Natural killer cell (primary cell): ENCODE measurements at regions not wholly inside any gene's neighbourhood (a gene's known extent, or its start where the extent isn't known, plus 50 kb on each side); places are given as distances from the start of the nearest gene placed in this dataset.

Source experiments
- ATAC-seq, 3 donors: fragments of 150-1000 bp in 2 of 3; fragments of 200-7000 bp in 1 of 3; cut with Tn5 transposase; 1 replicate in 1 of 3; 2 replicates in 2 of 3; pipeline ENCODE4 v1.10.0; 2021; ENCODE audit warnings: mild to moderate bottlenecking in 2 of 3, moderate library complexity in 2 of 3
- DNase-seq, 2 donors: peaks; one replicate each; pipeline versions ENCODE4 v3.0.0 to v3.0.0-alpha.2; 2013 to 2021; ENCODE audit warnings: mixed read lengths in 1 of 2
- H3K27ac ChIP-seq: one replicate; pipeline ENCODE4 v1.5.1; 2013; ENCODE audit warnings: mild to moderate bottlenecking, low read length
- H3K27me3 ChIP-seq: one replicate; pipeline ENCODE4 v1.6.1; 2013; ENCODE audit warnings: low read length; ENCODE audit not compliant: control insufficient read depth, insufficient read depth
- H3K36me3 ChIP-seq: one replicate; pipeline ENCODE4 v1.6.1; 2013; ENCODE audit warnings: low read length; ENCODE audit not compliant: control insufficient read depth, insufficient read depth
- H3K4me1 ChIP-seq: one replicate; pipeline ENCODE4 v1.6.1; 2013; ENCODE audit warnings: low read length; ENCODE audit not compliant: control insufficient read depth, insufficient read depth
- H3K4me3 ChIP-seq: one replicate; pipeline ENCODE4 v1.5.1; 2013; ENCODE audit warnings: low read length
- H3K9me3 ChIP-seq: one replicate; pipeline ENCODE4 v1.6.1; 2013; ENCODE audit warnings: low read length; ENCODE audit not compliant: control insufficient read depth, insufficient read depth
- H3K27ac Mint-ChIP-seq, 2 donors: one replicate each; pipeline ENCODE4 v1.8.0; 2022; ENCODE audit warnings: mild to moderate bottlenecking in 2 of 2, mixed read lengths in 2 of 2, moderate library complexity in 1 of 2
- H3K27me3 Mint-ChIP-seq, 2 donors: one replicate each; pipeline ENCODE4 v1.8.0; 2022; ENCODE audit warnings: low read depth in 2 of 2, mixed read lengths in 2 of 2
- H3K36me3 Mint-ChIP-seq: one replicate; pipeline ENCODE4 v1.8.0; 2022; ENCODE audit warnings: mixed read lengths
- H3K4me1 Mint-ChIP-seq, 2 donors: one replicate each; pipeline ENCODE4 v1.8.0; 2022; ENCODE audit warnings: mixed read lengths in 2 of 2
- H3K4me3 Mint-ChIP-seq: one replicate; pipeline ENCODE4 v1.8.0; 2022; ENCODE audit warnings: mild to moderate bottlenecking, moderate library complexity, mixed read lengths
- H3K9me3 Mint-ChIP-seq, 2 donors: one replicate each; pipeline ENCODE4 v1.8.0; 2022; ENCODE audit warnings: mixed read lengths in 2 of 2
- WGBS: methylation state at CpG from one replicate; pipeline ENCODE4 v1.1.7; 2013; ENCODE audit warnings: missing lambda C conversion rate; ENCODE audit not compliant: insufficient coverage; 5-methylcytosine and 5-hydroxymethylcytosine counted together
- intact Hi-C: fragments of 100-400 bp; cut with micrococcal nuclease; formaldehyde crosslinking; loops from one replicate; pipeline ENCODE4 v1.14.2; 2022
- TF ChIP-seq, protein P1 (sequence below): fragments of 200-600 bp; IDR thresholded peaks from one replicate; pipeline ENCODE4 v1.8.0; 2022; ENCODE audit warnings: antibody characterized with exemption

DNA sequence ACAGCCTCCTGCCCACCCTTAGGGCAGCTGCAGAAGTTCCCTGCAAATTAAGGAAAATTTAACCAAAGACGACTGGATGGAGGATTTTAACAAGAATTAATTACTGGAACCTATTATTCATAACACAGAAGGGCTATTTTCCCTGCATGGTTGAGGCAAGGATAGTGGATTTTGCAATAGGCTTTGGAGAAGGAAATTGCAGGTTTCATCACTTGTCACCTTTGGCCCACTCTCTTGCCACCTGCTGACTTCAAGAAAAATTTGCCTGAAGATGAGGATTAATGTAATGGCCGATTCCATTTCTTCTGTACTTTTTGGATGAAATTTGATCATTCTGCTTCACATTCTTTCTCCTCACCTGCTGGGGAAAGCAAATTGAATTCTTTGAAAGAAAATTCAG lies 261.7 kb downstream of the FGF9 start:
- no peak overlapping the region for H3K4me3 Mint-ChIP-seq
- H3K27ac Mint-ChIP-seq: no peak overlapping the region
- no peaks in the 10 kb centered on the region for H3K9me3 ChIP-seq
- no peak for DNase-seq
- H3K4me1 Mint-ChIP-seq: no peaks in the 10 kb centered on the region
- H3K27me3 Mint-ChIP-seq: peaks cover 0 to 3% of the 10 kb centered on the region in 2 donors
- no peaks in the 10 kb centered on the region for H3K9me3 Mint-ChIP-seq
- H3K4me3 ChIP-seq: no peak overlapping the region
- no peaks in the 10 kb centered on the region for H3K4me1 ChIP-seq
- intact Hi-C loops: no loop called here
- H3K27me3 ChIP-seq: no peaks in the 10 kb centered on the region
- no peaks in the 10 kb centered on the region for H3K36me3 ChIP-seq
- ATAC-seq: no peak
- TF ChIP-seq, protein P1, sequence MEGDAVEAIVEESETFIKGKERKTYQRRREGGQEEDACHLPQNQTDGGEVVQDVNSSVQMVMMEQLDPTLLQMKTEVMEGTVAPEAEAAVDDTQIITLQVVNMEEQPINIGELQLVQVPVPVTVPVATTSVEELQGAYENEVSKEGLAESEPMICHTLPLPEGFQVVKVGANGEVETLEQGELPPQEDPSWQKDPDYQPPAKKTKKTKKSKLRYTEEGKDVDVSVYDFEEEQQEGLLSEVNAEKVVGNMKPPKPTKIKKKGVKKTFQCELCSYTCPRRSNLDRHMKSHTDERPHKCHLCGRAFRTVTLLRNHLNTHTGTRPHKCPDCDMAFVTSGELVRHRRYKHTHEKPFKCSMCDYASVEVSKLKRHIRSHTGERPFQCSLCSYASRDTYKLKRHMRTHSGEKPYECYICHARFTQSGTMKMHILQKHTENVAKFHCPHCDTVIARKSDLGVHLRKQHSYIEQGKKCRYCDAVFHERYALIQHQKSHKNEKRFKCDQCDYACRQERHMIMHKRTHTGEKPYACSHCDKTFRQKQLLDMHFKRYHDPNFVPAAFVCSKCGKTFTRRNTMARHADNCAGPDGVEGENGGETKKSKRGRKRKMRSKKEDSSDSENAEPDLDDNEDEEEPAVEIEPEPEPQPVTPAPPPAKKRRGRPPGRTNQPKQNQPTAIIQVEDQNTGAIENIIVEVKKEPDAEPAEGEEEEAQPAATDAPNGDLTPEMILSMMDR: no peak
- no peak overlapping the region for H3K27ac ChIP-seq
- WGBS: 80% methylated on average over 1 of the region's 2 CpGs
- no peaks in the 10 kb centered on the region for H3K36me3 Mint-ChIP-seq

DNA sequence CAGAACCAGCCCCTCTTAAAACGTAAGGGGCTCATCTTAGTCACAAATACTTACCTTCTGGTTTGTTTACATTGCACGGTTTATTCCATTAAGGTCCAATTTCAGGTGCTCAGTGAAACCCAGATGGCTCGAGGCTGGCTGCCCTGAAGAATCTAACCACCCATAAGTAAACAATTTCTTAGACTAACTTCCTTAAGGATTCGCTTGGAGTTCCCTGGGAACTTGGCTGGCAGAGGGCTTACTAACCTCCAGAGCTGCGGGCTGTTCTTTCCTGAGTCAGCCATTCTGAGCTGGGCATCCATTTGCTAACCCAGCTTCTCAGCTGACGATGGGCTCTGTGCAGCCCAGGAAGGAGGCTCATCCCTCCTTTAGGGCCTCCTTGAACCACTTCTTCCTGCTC lies 262.1 kb downstream of the FGF9 start:
- TF ChIP-seq, protein P1: no peak
- Mint-ChIP-seq H3K4me3 (no peak overlapping the region), H3K27ac (no peak overlapping the region), H3K27me3 (peaks cover 0 to 7% of the 10 kb centered on the region in 2 donors), H3K36me3 (no peaks in the 10 kb centered on the region), H3K4me1 (no peaks in the 10 kb centered on the region), H3K9me3 (no peaks in the 10 kb centered on the region)
- WGBS: 77% methylated on average over 6 of the region's 6 CpGs
- Histone ChIP-seq H3K9me3 (no peaks in the 10 kb centered on the region), H3K27me3 (no peaks in the 10 kb centered on the region), H3K4me1 (no peaks in the 10 kb centered on the region), H3K27ac (no peak overlapping the region), H3K4me3 (no peak overlapping the region), H3K36me3 (no peaks in the 10 kb centered on the region)
- intact Hi-C loops: no loop called here
- no peak for ATAC-seq
- no peak for DNase-seq

DNA sequence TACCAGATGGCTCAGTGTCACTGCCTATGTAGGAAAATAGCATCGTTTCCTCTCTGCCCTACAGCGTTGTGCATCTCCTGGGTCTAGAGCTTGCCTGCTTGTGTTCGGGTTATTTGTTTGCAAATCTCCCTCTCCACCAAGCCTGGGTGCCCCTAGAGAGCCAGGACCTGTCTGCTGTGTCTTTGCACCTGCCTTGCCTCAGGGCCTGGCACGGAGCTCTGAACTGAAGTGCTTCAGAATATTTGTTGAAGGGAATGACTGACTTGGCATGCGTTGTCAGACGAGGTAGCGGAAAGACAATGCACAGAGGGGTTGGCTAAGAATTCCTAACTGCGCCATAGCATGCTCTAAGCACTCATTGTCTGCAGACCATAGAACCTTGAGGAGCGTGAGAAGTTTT lies 263.4 kb downstream of the FGF9 start:
- Histone ChIP-seq H3K27ac (no peak overlapping the region), H3K27me3 (no peaks in the 10 kb centered on the region), H3K36me3 (no peaks in the 10 kb centered on the region), H3K4me1 (no peaks in the 10 kb centered on the region), H3K4me3 (no peak overlapping the region), H3K9me3 (no peaks in the 10 kb centered on the region)
- H3K4me3 Mint-ChIP-seq: no peak overlapping the region
- TF ChIP-seq, protein P1: no peak
- no peaks in the 10 kb centered on the region for H3K4me1 Mint-ChIP-seq
- intact Hi-C loops: no loop called here
- H3K27me3 Mint-ChIP-seq: peaks cover 2 to 10% of the 10 kb centered on the region in 2 donors
- ATAC-seq: no peak
- H3K9me3 Mint-ChIP-seq: no peaks in the 10 kb centered on the region
- whole genome bisulfite sequencing: 86% methylated on average over 9 of the region's 9 CpGs
- no peak for DNase-seq
- no peaks in the 10 kb centered on the region for H3K36me3 Mint-ChIP-seq
- H3K27ac Mint-ChIP-seq: no peak overlapping the region

DNA sequence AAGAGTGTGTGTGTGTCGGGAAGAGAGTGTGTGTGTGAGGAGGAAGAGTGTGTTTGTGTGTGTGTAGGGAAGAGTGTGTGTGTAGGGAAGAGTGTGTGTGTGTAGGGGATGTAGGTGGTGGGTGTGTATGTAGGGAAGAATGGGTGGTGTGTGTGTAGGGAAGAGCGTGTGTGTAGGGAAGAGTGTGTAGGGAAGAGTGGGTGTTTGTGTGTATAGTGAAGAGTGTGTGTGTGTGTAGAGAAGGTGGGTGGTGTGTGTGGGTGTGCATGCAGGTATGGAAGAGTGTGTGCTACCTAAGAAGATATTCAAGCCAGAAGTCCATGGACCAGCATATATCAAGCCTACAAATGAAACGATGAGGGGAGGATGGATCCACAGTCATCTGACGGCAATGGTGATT lies 265.8 kb downstream of the FGF9 start:
- TF ChIP-seq, protein P1: no peak
- Mint-ChIP-seq H3K27ac (no peak overlapping the region), H3K36me3 (no peaks in the 10 kb centered on the region), H3K4me1 (no peaks in the 10 kb centered on the region), H3K9me3 (no peaks in the 10 kb centered on the region), H3K27me3 (peaks cover 4 to 12% of the 10 kb centered on the region in 2 donors), H3K4me3 (no peak overlapping the region)
- Histone ChIP-seq H3K4me3 (no peak overlapping the region), H3K4me1 (no peaks in the 10 kb centered on the region), H3K27ac (no peak overlapping the region), H3K36me3 (no peaks in the 10 kb centered on the region), H3K27me3 (no peaks in the 10 kb centered on the region), H3K9me3 (no peaks in the 10 kb centered on the region)
- DNase-seq (no peak), ATAC-seq (peak in 1 of 3 donors; percentile 40)
- 94% methylated on average over 4 of the region's 4 CpGs for WGBS
- intact Hi-C loops: no loop called here
